Left ventricle myocardium superior (tissue), 1 donor: ENCODE measurements at regions not wholly inside any gene's neighbourhood (a gene's known extent, or its start where the extent isn't known, plus 50 kb on each side); places are given as distances from the start of the nearest gene placed in this dataset.
A peak's percentile ranks its signal among the peaks of the same experiment; 100 is the strongest.
"Not testable (repeated sequence)": the region's sequence is repeated elsewhere in the genome, so short reads cannot be mapped to it uniquely, and the experiment has no call there.

Source experiments
- ATAC-seq: fragments of 200-7000 bp; cut with Tn5 transposase; one replicate; pipeline ENCODE4 v1.9.1; 2020; ENCODE audit warnings: mild to moderate bottlenecking, moderate library complexity
- DNase-seq: peaks from one replicate; pipeline ENCODE4 v3.0.0-alpha.2; 2020
- intact Hi-C: fragments of 100-400 bp; cut with micrococcal nuclease; formaldehyde crosslinking; loops from one replicate; pipeline ENCODE4 v1.11.0; 2022
- donor health status: DM: no; HTN: yes; CAD: no; lungs with severe emphysema.

- ATAC-seq, result no peak
- intact Hi-C loops, result no loop called here
Observed at GRCh38 chr12:88677464-88677863, 97.2 kb upstream of the KITLG start.

GRCh38 chr12:88667615-88668014 is 87.3 kb upstream of the KITLG start:
- ATAC-seq, intact Hi-C loops, DNase-seq: not testable (repeated sequence)

More at GRCh38 chr12:88677464-88677863, 97.2 kb upstream of the KITLG start:
- DNase-seq, result no peak

GRCh38 chr12:88665071-88665470 is 84.8 kb upstream of the KITLG start:
- intact Hi-C loops, result no loop called here

DNA sequence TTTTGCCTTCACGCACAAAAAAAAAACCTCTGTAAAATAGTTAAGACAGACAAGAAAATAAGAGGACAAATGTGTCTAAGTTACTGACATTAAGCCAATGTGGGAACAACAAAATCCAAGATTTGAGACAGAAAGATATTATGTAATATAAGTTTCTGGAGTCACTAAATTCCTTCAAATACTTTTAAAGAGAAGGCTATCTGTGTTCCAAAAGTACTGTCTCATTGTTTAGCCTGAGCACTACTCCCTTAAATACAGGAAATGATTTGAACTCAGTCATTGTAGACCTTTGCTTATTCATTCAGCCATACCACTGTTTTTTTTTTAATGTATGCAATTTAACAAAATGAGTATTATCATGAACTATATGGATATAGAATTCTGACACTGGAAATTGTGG is 82.7 kb upstream of the KITLG start:
- intact Hi-C loops, result no loop called here
- ATAC-seq (no peak), DNase-seq (no peak)

More at GRCh38 chr12:88665071-88665470, 84.8 kb upstream of the KITLG start:
- ATAC-seq (no peak), DNase-seq (no peak)

DNA sequence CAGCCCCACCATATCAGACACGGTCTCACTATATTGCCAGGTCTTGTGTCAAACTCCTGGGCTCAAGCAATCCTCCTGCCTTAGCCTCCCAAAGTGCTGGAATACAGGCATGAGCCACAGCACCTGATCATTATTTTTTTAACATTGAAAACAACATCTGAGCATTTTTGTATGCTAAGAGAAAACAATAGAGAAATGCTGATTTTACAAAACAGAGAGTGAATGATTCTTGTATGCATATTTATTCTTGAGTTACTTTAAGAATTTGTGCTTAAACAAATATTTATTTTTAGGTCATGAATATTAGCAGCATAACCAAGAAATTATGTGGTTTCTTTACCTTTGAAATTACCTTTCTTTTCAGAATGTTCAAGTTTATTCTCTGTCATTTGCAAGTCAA is 81.8 kb upstream of the KITLG start:
- DNase-seq (no peak), ATAC-seq (no peak)
- intact Hi-C loops, result no loop called here

GRCh38 chr12:88658009-88658408 is 77.7 kb upstream of the KITLG start:
- ATAC-seq (peak; percentile 56), DNase-seq (no peak)
- intact Hi-C loops, result no loop called here

DNA sequence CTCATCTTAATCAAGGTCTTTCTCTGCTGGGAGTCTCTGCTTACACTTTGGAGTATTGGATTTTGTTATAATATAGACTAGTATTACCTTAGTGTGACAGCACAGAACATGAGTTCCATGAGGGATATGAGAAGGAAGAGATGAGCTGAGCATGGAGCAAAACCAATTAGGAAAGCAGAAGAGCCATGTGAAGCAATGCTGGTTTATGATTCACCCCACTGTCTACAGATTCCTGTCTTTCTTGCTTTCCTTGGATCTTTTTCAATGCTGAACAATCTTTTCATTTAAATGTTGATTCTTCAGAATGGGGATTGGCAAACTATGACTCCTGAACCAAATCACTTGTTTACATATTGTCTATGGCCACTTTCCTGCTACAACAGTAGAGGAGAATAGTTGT is 70.4 kb upstream of the KITLG start:
- no peak for ATAC-seq
- intact Hi-C loops, result no loop called here
- no peak for DNase-seq

- DNase-seq (no peak), ATAC-seq (no peak)
- intact Hi-C loops, result no loop called here
Observed at GRCh38 chr12:88648625-88649024, 68.4 kb upstream of the KITLG start.

GRCh38 chr12:88646824-88647223 is 66.6 kb upstream of the KITLG start:
- DNase-seq (no peak), ATAC-seq (no peak)
- intact Hi-C loops, result no loop called here

GRCh38 chr12:88645816-88646215 is 65.5 kb upstream of the KITLG start:
- DNase-seq, result no peak
- ATAC-seq, result no peak
- intact Hi-C loops, result no loop called here

DNA sequence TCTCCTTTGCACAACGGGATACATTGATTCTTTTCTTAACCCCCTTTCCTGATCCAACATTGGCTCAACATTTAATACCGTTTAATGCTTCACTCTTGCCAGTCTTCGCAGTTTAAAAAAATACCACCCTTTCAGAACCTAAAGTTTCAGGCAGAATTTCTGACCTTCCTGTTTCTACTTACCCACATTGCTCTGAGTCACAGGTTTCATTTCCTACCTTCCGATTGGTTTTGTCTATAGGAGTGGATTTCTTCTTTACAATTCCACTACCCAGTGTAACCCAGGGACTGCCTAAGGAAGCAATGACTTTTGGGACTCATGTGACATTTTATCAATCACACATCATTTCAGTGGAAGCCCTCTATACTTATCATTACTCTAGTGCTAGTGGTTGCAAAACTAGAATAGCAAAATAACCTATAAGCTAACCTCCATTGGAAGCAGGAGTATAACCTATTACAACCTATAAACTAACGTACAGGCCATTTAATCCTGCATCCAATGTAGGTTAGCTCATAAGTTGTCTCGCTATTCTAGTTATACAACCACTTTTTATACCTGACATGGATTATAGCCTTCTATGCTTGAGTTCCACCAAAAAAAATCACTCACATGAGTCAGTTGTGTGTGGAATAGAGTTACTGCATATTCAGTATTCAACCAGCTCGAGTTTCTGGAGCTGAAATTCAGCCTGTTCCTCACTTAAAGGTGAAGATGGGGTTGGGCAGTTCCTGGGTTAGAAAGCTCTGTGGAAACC is 64.9 kb upstream of the KITLG start:
- intact Hi-C loops, result no loop called here
- no peak for DNase-seq
- ATAC-seq, result no peak

DNA sequence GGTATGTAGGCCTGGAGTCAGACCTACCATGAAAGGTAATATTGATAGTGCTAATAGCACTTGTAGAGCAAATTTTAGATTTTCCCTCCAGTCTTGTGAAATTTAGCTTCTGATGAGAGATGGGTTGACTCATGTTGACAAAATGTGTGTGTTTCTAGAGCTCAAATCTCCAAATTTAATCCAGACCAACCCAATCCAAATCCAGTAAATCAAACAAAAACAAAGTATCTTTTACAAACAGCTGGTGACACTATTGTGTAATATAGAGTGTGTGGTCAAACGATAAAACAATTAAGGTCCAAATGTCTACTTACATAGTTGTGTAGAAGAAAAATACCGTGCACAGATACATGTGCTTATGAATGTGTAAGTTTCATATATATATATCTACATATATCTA is 63.4 kb upstream of the KITLG start:
- intact Hi-C loops, result no loop called here
- ATAC-seq (peak; percentile 17), DNase-seq (no peak)

GRCh38 chr12:88642675-88643431 is 62.6 kb upstream of the KITLG start:
- intact Hi-C loops, result no loop called here
- ATAC-seq (no peak), DNase-seq (no peak)

DNA sequence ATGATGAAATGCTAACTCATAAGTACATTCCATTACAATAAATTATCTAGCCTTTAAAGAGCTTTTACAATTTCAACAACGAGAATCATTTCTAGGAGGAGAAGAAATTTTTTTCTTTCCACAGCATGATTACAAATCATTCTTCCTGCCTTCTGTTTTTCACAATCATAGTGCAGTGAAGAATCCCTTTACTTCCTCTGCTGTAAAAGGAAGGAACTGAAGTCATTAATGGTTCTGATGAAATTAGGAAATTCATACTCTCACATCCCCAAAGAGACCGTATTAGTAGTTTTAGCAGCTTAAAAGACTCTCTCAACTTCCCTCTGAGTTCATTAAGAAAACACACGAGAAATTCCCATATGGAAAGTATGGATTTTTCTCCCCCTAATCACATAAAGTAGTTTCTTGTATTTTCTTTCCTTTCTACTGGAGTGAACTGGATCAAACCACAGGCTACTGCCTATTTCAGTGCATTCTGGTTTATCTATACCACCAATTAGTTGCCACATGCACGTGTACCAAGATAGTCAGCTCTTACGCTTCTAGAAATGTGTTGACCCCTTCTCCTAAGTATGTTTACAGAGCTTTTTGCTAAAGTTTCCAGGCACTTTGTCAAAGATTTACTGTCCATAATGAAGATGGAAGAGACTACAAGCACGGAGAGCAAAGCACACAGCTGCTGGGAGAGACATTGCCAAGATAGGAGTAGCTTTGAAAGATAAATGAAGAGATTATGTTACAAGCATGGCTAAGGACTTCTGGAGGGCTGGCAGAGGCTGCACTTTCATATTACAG is 58.9 kb upstream of the KITLG start:
- no peak for DNase-seq

GRCh38 chr12:88638388-88638787 is 58.1 kb upstream of the KITLG start:
- ATAC-seq (peak; percentile 56), DNase-seq (no peak)
- intact Hi-C loops, result no loop called here

More for the DNA sequence above, 58.9 kb upstream of the KITLG start:
- intact Hi-C loops, result no loop called here
- peak; percentile 76 for ATAC-seq

DNA sequence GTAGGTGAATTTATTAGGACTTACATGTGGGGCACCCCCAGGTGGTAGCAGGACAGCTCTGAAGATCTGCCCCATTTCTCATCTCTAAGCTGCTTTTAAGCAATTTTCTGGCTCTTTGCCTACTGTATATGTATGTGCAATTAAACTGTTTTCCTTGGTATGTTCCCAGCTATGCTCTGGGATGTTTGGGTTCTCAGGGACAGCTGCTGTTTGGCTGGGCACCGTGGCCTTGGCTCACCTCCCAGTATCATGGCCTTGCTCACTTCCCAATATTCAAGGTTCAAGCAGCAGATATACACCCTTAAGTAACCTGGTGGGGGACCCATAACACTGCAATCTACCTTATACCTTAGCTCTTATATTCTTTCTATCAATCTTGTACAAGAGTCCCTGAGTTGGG is 53.7 kb upstream of the KITLG start:
- no peak for ATAC-seq
- DNase-seq, result no peak
- intact Hi-C loops, result no loop called here

GRCh38 chr12:88633312-88633711 is 53.0 kb upstream of the KITLG start:
- DNase-seq (no peak), ATAC-seq (no peak)
- intact Hi-C loops, result no loop called here

GRCh38 chr12:88630561-88630960 is 50.3 kb upstream of the KITLG start:
- intact Hi-C loops, result no loop called here
- DNase-seq, result no peak
- no peak for ATAC-seq
